GM12878 (cell line): ENCODE measurements at regions not wholly inside any gene's neighbourhood (a gene's known extent, or its start where the extent isn't known, plus 50 kb on each side); places are given as distances from the start of the nearest gene placed in this dataset.

ENCODE experiments used
- ATAC-seq: fragments of 200-7000 bp; cut with Tn5 transposase; 3 replicates; pipeline ENCODE4 v1.9.1; 2020; ENCODE audit warnings: mild to moderate bottlenecking, moderate library complexity
- BruUV-seq: library from RNA; stranded (reverse); fragments of 400-500 nt; replicated peaks from 2 replicates; lab custom pipeline; 2021; lab: Mats Ljungman, UMichigan
- CTCF ChIA-PET: fragments of 300-600 bp; sonication (Branson Sonifier 250); formaldehyde crosslinking; extraction: SDS; loops from one replicate; lab custom pipeline; 2021; ENCODE audit warnings: inconsistent platforms; lab: Yijun Ruan, JAX
- POLR2A ChIA-PET: fragments of 350-600 bp; formaldehyde crosslinking; extraction: SDS; loops from one replicate; lab custom pipeline; 2021; ENCODE audit warnings: inconsistent platforms; lab: Charles Lee
- RAD21 ChIA-PET: fragments of 300-600 bp; sonication (Branson Sonifier 250); formaldehyde crosslinking; loops from one replicate; lab custom pipeline; 2023; ENCODE audit warnings: antibody characterized with exemption; ENCODE audit not compliant: unreplicated experiment; lab: Charles Lee
- SMC1A ChIA-PET: fragments of 300-600 bp; sonication (Branson Sonifier 250); formaldehyde crosslinking; loops from one replicate; lab custom pipeline; 2023; ENCODE audit not compliant: unreplicated experiment, uncharacterized antibody; lab: Charles Lee
- DNase-seq: peaks from one replicate; pipeline ENCODE4 v3.0.0-alpha.2; 2011; ENCODE audit warnings: low read depth, low spot score
- FAIRE-seq: peaks from 3 replicates; lab custom pipeline; 2011; peaks lifted over from hg19 to GRCh38; lab: Jason Lieb, UNC
- H2AFZ ChIP-seq: 2 replicates; pipeline ENCODE4 v1.6.0; 2011; ENCODE audit warnings: low read depth, low read length, control low read depth; ENCODE audit not compliant: control insufficient read depth
- H3K27ac ChIP-seq: 2 replicates; pipeline ENCODE4 v1.5.1; 2011; ENCODE audit warnings: control low read depth; ENCODE audit not compliant: control insufficient read depth, insufficient read depth
- H3K27me3 ChIP-seq, 2 experiments: replicated peaks in 1 of 2; 2 replicates each; pipeline versions ENCODE4 v1.6.0 to v1.6.1; 2011; ENCODE audit warnings: low read length in 1 of 2; ENCODE audit not compliant: control insufficient read depth in 2 of 2, insufficient read depth in 2 of 2
- H3K36me3 ChIP-seq, 2 experiments: 2 replicates each; pipeline ENCODE4 v1.5.1; 2011; ENCODE audit warnings: low read length in 1 of 2; ENCODE audit not compliant: control insufficient read depth in 2 of 2, insufficient read depth in 2 of 2
- H3K4me1 ChIP-seq: 2 replicates; pipeline ENCODE4 v1.6.1; 2011; ENCODE audit warnings: mild to moderate bottlenecking, low read length, moderate library complexity, mixed read lengths; ENCODE audit not compliant: control insufficient read depth, insufficient read depth
- H3K4me2 ChIP-seq: 2 replicates; pipeline ENCODE4 v1.6.0; 2011; ENCODE audit warnings: control low read depth; ENCODE audit not compliant: control insufficient read depth, insufficient read depth
- H3K4me3 ChIP-seq: fragments of 200-600 bp; sonication (generic); 2 replicates; pipeline ENCODE4 v1.5.1; 2016
- H3K79me2 ChIP-seq: 2 replicates; pipeline ENCODE4 v1.6.0; 2011; ENCODE audit warnings: low read length; ENCODE audit not compliant: control insufficient read depth, insufficient read depth
- H3K9ac ChIP-seq: 2 replicates; pipeline ENCODE4 v1.8.0; 2011; ENCODE audit warnings: low read length, control low read depth, mixed read lengths; ENCODE audit not compliant: control insufficient read depth, insufficient read depth
- H3K9me3 ChIP-seq: replicated peaks from 3 replicates; pipeline ENCODE4 v1.5.1; 2011; ENCODE audit warnings: mild to moderate bottlenecking, low read length; ENCODE audit not compliant: control insufficient read depth, insufficient read depth
- H4K20me1 ChIP-seq: 2 replicates; pipeline ENCODE4 v1.6.0; 2011; ENCODE audit not compliant: control insufficient read depth, insufficient read depth
- ATF7 ChIP-seq: fragments of 450-650 bp; IDR thresholded peaks from 2 replicates; pipeline ENCODE4 v1.6.1; 2016; ENCODE audit warnings: low read depth, mild to moderate bottlenecking
- CBX3 ChIP-seq: fragments of 200-600 bp; sonication (generic); IDR thresholded peaks from 2 replicates; pipeline ENCODE4 v1.6.1; 2016; ENCODE audit warnings: low read depth, borderline replicate concordance
- CEBPB ChIP-seq, 2 experiments: fragments of 150-350 bp in 1 of 2; IDR thresholded peaks; 2 replicates each; pipeline ENCODE4 v1.6.1; 2012 to 2014; ENCODE audit warnings: low read depth in 2 of 2, low read length in 2 of 2, borderline replicate concordance in 1 of 2, inconsistent platforms in 1 of 2
- CREM ChIP-seq: IDR thresholded peaks from 2 replicates; pipeline ENCODE4 v1.6.1; 2014; ENCODE audit warnings: antibody characterized with exemption, low read depth
- EP300 ChIP-seq, 2 experiments: fragments of 150-350 bp in 1 of 2; IDR thresholded peaks; 2 replicates each; pipeline ENCODE4 v1.6.1; 2011 to 2012; ENCODE audit warnings: low read depth in 2 of 2, low read length in 2 of 2, borderline replicate concordance in 1 of 2, improper control_type of control experiment in 1 of 2, inconsistent platforms in 1 of 2; ENCODE audit not compliant: control insufficient read depth in 1 of 2
- MEF2B ChIP-seq: fragments of 450-650 bp; IDR thresholded peaks from 2 replicates; pipeline ENCODE4 v1.6.1; 2018; ENCODE audit warnings: mild to moderate bottlenecking, moderate library complexity; ENCODE audit not compliant: partially characterized antibody, poor library complexity, severe bottlenecking
- NFYB ChIP-seq: IDR thresholded peaks from 2 replicates; pipeline ENCODE4 v1.6.1; 2011; ENCODE audit warnings: low read depth, mild to moderate bottlenecking, low read length, improper control_type of control experiment, moderate library complexity; ENCODE audit not compliant: insufficient read depth
- RBBP5 ChIP-seq: fragments of 200-600 bp; sonication (generic); conservative IDR thresholded peaks from 2 replicates; pipeline ENCODE4 v1.6.1; 2016
- RFX5 ChIP-seq: IDR thresholded peaks from 2 replicates; pipeline ENCODE4 v1.6.1; 2011; ENCODE audit warnings: low read depth, low read length, improper control_type of control experiment
- TCF3 ChIP-seq: IDR thresholded peaks from 2 replicates; pipeline ENCODE4 v1.6.1; 2012; ENCODE audit warnings: low read depth, mild to moderate bottlenecking, low read length, borderline replicate concordance; ENCODE audit not compliant: insufficient read depth
- WRNIP1 ChIP-seq: IDR thresholded peaks from 2 replicates; pipeline ENCODE4 v1.6.1; 2011; ENCODE audit warnings: low read depth, low read length, improper control_type of control experiment, borderline replicate concordance
- WGBS: methylation state at CpG from one replicate; pipeline ENCODE4 v1.1.6; 2016; ENCODE audit warnings: low lambda C conversion rate; ENCODE audit not compliant: insufficient replicate concordance, insufficient coverage; ENCODE audit errors: missing lambda C conversion rate; 5-methylcytosine and 5-hydroxymethylcytosine counted together
- in situ Hi-C: fragments of 300-500 bp; cut with MboI; formaldehyde crosslinking; loops from 9 replicates; pipeline ENCODE4 v1.14.3; 2018; ENCODE audit warnings: mixed read lengths
- intact Hi-C: fragments of 100-400 bp; cut with micrococcal nuclease; formaldehyde crosslinking; loops from one replicate; pipeline ENCODE4 v1.14.2; 2022; ENCODE audit not compliant: unreplicated experiment
- TF ChIP-seq, protein P1 (sequence below): fragments of 450-650 bp; IDR thresholded peaks from 2 replicates; pipeline ENCODE4 v1.6.1; 2016; ENCODE audit warnings: mild to moderate bottlenecking
- TF ChIP-seq, protein P2 (sequence below): fragments of 450-650 bp; IDR thresholded peaks from 2 replicates; pipeline ENCODE4 v1.6.1; 2018; ENCODE audit warnings: mild to moderate bottlenecking, low read depth, moderate library complexity; ENCODE audit not compliant: partially characterized antibody
- TF ChIP-seq, protein P3 (sequence below): fragments of 450-650 bp; IDR thresholded peaks from 2 replicates; pipeline ENCODE4 v1.6.1; 2017; ENCODE audit warnings: antibody characterized with exemption, mild to moderate bottlenecking, moderate library complexity
- TF ChIP-seq, protein P4 (sequence below): IDR thresholded peaks from 2 replicates; pipeline ENCODE4 v1.6.1; 2012; ENCODE audit warnings: low read length, inconsistent platforms

DNA sequence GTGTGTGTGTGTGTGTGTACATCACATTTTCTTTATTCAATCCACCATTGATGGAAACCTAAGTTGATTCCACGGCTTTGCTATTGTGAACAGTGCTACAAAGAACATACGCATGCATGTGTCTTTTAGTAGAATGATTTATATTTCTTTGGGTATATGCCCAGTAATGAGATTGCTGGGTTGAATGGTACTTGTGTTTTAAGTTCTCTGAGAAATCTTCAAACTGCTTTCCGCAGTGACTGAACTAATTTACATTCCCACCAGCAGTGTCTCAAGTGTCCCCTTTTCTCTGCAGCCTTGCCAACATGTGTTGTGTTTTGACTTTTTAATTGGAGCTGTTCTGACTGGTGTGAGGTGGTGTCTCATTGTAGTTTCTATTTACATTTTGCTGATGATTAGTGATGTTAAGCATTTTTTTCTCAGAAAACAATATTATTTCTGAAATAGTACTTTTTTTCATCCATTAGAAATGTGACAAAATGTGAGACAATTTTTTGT is 769.7 kb downstream of the TAF11L14 start:
- no peaks in the 10 kb centered on the region for H4K20me1 ChIP-seq
- no peak overlapping the region for H2AFZ ChIP-seq
- intact Hi-C loops, result no loop called here
- no peaks in the 10 kb centered on the region for H3K4me1 ChIP-seq
- H3K27ac ChIP-seq, result no peak overlapping the region
- FAIRE-seq (no peak), DNase-seq (no peak), ATAC-seq (no peak)
- 63% methylated on average over 3 of the region's 3 CpGs for WGBS
- H3K27me3 ChIP-seq, result no peaks in the 10 kb centered on the region
- ChIA-PET RAD21 (no interaction called here), SMC1A (no interaction called here), CTCF (interaction anchor here (0.7 kb wide), 1 partner anchor 11 kb away, joined by 3 read pairs; no protein-coding TSS in a partner anchor), POLR2A (no interaction called here)
- in situ Hi-C loops, result no loop called here
- H3K9ac ChIP-seq, result no peak overlapping the region
- no peak overlapping the region for H3K4me2 ChIP-seq
- no peaks in the 10 kb centered on the region for H3K79me2 ChIP-seq
- H3K36me3 ChIP-seq, result no peaks in the 10 kb centered on the region
- H3K9me3 ChIP-seq, result no peaks in the 10 kb centered on the region
- TF ChIP-seq CEBPB (IDR thresholded peaks at IDR 0.05; ENCODE audit: borderline replicate concordance in 1 of 2, low read depth in 2 of 2, low read length in 2 of 2) (no peak), ATF7 (no peak), NFYB (no peak), TCF3 (no peak), WRNIP1 (no peak), CBX3 (no peak), RBBP5 (no peak), CREM (no peak), EP300 (IDR thresholded peaks at IDR 0.05; ENCODE audit: borderline replicate concordance in 1 of 2, control insufficient read depth in 1 of 2, low read depth in 2 of 2, low read length in 2 of 2) (no peak), MEF2B (no peak), RFX5 (no peak)
- TF ChIP-seq, protein P1, sequence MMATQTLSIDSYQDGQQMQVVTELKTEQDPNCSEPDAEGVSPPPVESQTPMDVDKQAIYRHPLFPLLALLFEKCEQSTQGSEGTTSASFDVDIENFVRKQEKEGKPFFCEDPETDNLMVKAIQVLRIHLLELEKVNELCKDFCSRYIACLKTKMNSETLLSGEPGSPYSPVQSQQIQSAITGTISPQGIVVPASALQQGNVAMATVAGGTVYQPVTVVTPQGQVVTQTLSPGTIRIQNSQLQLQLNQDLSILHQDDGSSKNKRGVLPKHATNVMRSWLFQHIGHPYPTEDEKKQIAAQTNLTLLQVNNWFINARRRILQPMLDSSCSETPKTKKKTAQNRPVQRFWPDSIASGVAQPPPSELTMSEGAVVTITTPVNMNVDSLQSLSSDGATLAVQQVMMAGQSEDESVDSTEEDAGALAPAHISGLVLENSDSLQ, result no peak
- TF ChIP-seq, protein P2, sequence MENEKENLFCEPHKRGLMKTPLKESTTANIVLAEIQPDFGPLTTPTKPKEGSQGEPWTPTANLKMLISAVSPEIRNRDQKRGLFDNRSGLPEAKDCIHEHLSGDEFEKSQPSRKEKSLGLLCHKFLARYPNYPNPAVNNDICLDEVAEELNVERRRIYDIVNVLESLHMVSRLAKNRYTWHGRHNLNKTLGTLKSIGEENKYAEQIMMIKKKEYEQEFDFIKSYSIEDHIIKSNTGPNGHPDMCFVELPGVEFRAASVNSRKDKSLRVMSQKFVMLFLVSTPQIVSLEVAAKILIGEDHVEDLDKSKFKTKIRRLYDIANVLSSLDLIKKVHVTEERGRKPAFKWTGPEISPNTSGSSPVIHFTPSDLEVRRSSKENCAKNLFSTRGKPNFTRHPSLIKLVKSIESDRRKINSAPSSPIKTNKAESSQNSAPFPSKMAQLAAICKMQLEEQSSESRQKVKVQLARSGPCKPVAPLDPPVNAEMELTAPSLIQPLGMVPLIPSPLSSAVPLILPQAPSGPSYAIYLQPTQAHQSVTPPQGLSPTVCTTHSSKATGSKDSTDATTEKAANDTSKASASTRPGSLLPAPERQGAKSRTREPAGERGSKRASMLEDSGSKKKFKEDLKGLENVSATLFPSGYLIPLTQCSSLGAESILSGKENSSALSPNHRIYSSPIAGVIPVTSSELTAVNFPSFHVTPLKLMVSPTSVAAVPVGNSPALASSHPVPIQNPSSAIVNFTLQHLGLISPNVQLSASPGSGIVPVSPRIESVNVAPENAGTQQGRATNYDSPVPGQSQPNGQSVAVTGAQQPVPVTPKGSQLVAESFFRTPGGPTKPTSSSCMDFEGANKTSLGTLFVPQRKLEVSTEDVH, result no peak
- TF ChIP-seq, protein P3, sequence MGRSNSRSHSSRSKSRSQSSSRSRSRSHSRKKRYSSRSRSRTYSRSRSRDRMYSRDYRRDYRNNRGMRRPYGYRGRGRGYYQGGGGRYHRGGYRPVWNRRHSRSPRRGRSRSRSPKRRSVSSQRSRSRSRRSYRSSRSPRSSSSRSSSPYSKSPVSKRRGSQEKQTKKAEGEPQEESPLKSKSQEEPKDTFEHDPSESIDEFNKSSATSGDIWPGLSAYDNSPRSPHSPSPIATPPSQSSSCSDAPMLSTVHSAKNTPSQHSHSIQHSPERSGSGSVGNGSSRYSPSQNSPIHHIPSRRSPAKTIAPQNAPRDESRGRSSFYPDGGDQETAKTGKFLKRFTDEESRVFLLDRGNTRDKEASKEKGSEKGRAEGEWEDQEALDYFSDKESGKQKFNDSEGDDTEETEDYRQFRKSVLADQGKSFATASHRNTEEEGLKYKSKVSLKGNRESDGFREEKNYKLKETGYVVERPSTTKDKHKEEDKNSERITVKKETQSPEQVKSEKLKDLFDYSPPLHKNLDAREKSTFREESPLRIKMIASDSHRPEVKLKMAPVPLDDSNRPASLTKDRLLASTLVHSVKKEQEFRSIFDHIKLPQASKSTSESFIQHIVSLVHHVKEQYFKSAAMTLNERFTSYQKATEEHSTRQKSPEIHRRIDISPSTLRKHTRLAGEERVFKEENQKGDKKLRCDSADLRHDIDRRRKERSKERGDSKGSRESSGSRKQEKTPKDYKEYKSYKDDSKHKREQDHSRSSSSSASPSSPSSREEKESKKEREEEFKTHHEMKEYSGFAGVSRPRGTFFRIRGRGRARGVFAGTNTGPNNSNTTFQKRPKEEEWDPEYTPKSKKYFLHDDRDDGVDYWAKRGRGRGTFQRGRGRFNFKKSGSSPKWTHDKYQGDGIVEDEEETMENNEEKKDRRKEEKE, result no peak
- TF ChIP-seq, protein P4, sequence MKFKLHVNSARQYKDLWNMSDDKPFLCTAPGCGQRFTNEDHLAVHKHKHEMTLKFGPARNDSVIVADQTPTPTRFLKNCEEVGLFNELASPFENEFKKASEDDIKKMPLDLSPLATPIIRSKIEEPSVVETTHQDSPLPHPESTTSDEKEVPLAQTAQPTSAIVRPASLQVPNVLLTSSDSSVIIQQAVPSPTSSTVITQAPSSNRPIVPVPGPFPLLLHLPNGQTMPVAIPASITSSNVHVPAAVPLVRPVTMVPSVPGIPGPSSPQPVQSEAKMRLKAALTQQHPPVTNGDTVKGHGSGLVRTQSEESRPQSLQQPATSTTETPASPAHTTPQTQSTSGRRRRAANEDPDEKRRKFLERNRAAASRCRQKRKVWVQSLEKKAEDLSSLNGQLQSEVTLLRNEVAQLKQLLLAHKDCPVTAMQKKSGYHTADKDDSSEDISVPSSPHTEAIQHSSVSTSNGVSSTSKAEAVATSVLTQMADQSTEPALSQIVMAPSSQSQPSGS, result no peak
- H3K4me3 ChIP-seq, result no peak overlapping the region
- BruUV-seq, result no TSS peak
